Neural crest cell (in vitro differentiated cells): ENCODE measurements at regions not wholly inside any gene's neighbourhood (a gene's known extent, or its start where the extent isn't known, plus 50 kb on each side); places are given as distances from the start of the nearest gene placed in this dataset.
A peak's percentile ranks its signal among the peaks of the same experiment; 100 is the strongest.

Experiments used
- DNase-seq: peaks from one replicate; pipeline ENCODE4 v3.0.0; 2021; ENCODE audit warnings: low read depth, mixed read lengths, low spot score
- H3K27ac Mint-ChIP-seq: one replicate; pipeline ENCODE4 v1.8.0; 2021; ENCODE audit warnings: mild to moderate bottlenecking, mixed read lengths; ENCODE audit not compliant: unreplicated experiment
- H3K27me3 Mint-ChIP-seq: 2 replicates; pipeline ENCODE4 v1.8.0; 2021; ENCODE audit warnings: low read depth, mild to moderate bottlenecking, mixed read lengths
- H3K36me3 Mint-ChIP-seq: 2 replicates; pipeline ENCODE4 v1.8.0; 2021; ENCODE audit warnings: low read depth, mild to moderate bottlenecking, mixed read lengths
- H3K4me1 Mint-ChIP-seq: 2 replicates; pipeline ENCODE4 v1.8.0; 2021; ENCODE audit warnings: mixed read lengths
- H3K4me3 Mint-ChIP-seq: one replicate; pipeline ENCODE4 v1.8.0; 2021; ENCODE audit warnings: mild to moderate bottlenecking, mixed read lengths
- H3K9me3 Mint-ChIP-seq: 2 replicates; pipeline ENCODE4 v1.8.0; 2021; ENCODE audit warnings: mixed read lengths
- CTCF ChIP-seq: fragments of 200-600 bp; sonication (generic); conservative IDR thresholded peaks from 2 replicates; pipeline ENCODE4 v1.5.0; 2021; ENCODE audit warnings: antibody characterized with exemption, mild to moderate bottlenecking

GRCh38 chr15:95565016-95565600 lies 765.4 kb upstream of the NR2F2 start:
- H3K36me3 Mint-ChIP-seq: no peaks in the 10 kb centered on the region
- H3K27ac Mint-ChIP-seq: no peak overlapping the region
- H3K27me3 Mint-ChIP-seq: no peaks in the 10 kb centered on the region
- no peak for DNase-seq
- no peak overlapping the region for H3K4me3 Mint-ChIP-seq
- no peaks in the 10 kb centered on the region for H3K9me3 Mint-ChIP-seq
- no peak for TF ChIP-seq CTCF
- H3K4me1 Mint-ChIP-seq: peaks cover 4% of the 10 kb centered on the region

GRCh38 chr15:95565690-95566089 lies 764.8 kb upstream of the NR2F2 start:
- TF ChIP-seq CTCF: no peak
- DNase-seq: no peak
- peaks cover 4% of the 10 kb centered on the region for H3K4me1 Mint-ChIP-seq
- peaks cover 2% of the 10 kb centered on the region for H3K36me3 Mint-ChIP-seq
- H3K4me3 Mint-ChIP-seq: no peak overlapping the region
- no peaks in the 10 kb centered on the region for H3K27me3 Mint-ChIP-seq
- no peaks in the 10 kb centered on the region for H3K9me3 Mint-ChIP-seq
- H3K27ac Mint-ChIP-seq: no peak overlapping the region

GRCh38 chr15:95567686-95568085 lies 762.8 kb upstream of the NR2F2 start:
- Mint-ChIP-seq H3K4me1 (no peaks in the 10 kb centered on the region), H3K36me3 (peaks cover 10% of the 10 kb centered on the region), H3K9me3 (peaks cover 7% of the 10 kb centered on the region), H3K27ac (no peak overlapping the region), H3K27me3 (no peaks in the 10 kb centered on the region), H3K4me3 (no peak overlapping the region)
- TF ChIP-seq CTCF: no peak
- no peak for DNase-seq

GRCh38 chr15:95574053-95574452 lies 756.4 kb upstream of the NR2F2 start:
- peaks cover 11% of the 10 kb centered on the region for H3K36me3 Mint-ChIP-seq
- no peak overlapping the region for H3K27ac Mint-ChIP-seq
- no peaks in the 10 kb centered on the region for H3K27me3 Mint-ChIP-seq
- no peak for DNase-seq
- H3K4me1 Mint-ChIP-seq: peaks cover 10% of the 10 kb centered on the region
- H3K4me3 Mint-ChIP-seq: no peak overlapping the region
- no peak for TF ChIP-seq CTCF
- peaks cover 9% of the 10 kb centered on the region for H3K9me3 Mint-ChIP-seq

GRCh38 chr15:95577927-95578326 lies 752.6 kb upstream of the NR2F2 start:
- H3K4me1 Mint-ChIP-seq: peaks cover 19% of the 10 kb centered on the region
- H3K27ac Mint-ChIP-seq: no peak overlapping the region
- H3K27me3 Mint-ChIP-seq: no peaks in the 10 kb centered on the region
- no peak for TF ChIP-seq CTCF
- no peaks in the 10 kb centered on the region for H3K36me3 Mint-ChIP-seq
- DNase-seq: no peak
- no peak overlapping the region for H3K4me3 Mint-ChIP-seq
- H3K9me3 Mint-ChIP-seq: no peaks in the 10 kb centered on the region

- peak; percentile 20 for TF ChIP-seq CTCF
- peaks cover 24% of the 10 kb centered on the region for H3K4me1 Mint-ChIP-seq
- H3K36me3 Mint-ChIP-seq: peaks cover under 1% of the 10 kb centered on the region
- DNase-seq: no peak
- H3K27ac Mint-ChIP-seq: no peak overlapping the region
- H3K27me3 Mint-ChIP-seq: no peaks in the 10 kb centered on the region
- H3K9me3 Mint-ChIP-seq: no peaks in the 10 kb centered on the region
- H3K4me3 Mint-ChIP-seq: no peak overlapping the region
Observed at GRCh38 chr15:95580121-95580520, 750.4 kb upstream of the NR2F2 start.
